ENCODE measurements at regions not wholly inside any gene's neighbourhood (a gene's known extent, or its start where the extent isn't known, plus 50 kb on each side); places are given as distances from the start of the nearest gene placed in this dataset.

DNA sequence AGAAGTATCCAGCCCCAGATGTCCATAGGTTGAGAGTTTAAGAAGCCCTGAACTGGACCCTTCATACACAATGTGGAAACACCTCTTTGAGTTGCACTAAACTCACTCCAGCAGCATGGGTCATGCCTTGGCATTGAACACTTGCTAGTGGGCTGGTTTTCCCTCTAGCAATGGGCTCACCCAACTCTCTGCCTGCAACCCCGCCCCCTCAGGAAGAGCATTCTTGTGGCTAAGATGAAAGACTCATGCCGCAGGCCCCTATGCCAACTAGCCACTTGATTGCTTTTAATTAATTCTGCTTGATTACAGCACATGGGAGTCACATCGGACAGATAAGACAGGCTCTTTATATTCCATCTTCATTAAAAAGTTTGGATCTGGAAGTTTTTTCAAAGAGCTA lies 136.5 kb upstream of the GJB5 start:
- TF ChIP-seq, protein P1, sequence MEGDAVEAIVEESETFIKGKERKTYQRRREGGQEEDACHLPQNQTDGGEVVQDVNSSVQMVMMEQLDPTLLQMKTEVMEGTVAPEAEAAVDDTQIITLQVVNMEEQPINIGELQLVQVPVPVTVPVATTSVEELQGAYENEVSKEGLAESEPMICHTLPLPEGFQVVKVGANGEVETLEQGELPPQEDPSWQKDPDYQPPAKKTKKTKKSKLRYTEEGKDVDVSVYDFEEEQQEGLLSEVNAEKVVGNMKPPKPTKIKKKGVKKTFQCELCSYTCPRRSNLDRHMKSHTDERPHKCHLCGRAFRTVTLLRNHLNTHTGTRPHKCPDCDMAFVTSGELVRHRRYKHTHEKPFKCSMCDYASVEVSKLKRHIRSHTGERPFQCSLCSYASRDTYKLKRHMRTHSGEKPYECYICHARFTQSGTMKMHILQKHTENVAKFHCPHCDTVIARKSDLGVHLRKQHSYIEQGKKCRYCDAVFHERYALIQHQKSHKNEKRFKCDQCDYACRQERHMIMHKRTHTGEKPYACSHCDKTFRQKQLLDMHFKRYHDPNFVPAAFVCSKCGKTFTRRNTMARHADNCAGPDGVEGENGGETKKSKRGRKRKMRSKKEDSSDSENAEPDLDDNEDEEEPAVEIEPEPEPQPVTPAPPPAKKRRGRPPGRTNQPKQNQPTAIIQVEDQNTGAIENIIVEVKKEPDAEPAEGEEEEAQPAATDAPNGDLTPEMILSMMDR (IDR thresholded peaks at IDR 0.05; ENCODE audit: low read depth, low read length): no peak
- Histone ChIP-seq H3K36me3 (no peaks in the 10 kb centered on the region), H3K9me3 (no peaks in the 10 kb centered on the region), H3K27me3 (no peaks in the 10 kb centered on the region), H3K4me1 (no peaks in the 10 kb centered on the region), H3K4me3 (ENCODE audit: low read depth, low read length) (no peak overlapping the region)
- no peak for DNase-seq

DNA sequence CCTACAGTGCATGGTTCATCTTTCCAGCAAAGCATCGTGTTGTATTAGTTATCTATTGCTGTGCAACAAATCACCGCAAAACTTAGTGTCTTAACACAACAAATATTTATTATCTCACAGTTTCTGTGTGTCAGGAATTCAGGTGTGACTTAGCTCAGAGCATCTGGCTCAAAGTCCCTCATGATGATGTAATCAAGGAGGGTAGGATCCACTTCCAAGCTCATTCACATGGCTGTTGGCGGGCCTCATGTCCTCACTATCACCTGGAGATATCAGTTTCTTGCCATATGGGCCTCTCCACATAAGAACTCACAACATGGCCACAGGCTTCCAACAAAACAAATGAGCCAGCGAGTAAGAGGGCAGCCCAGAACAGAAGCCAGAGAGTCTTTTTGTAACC lies 135.6 kb upstream of the GJB5 start:
- H3K27me3 ChIP-seq: no peaks in the 10 kb centered on the region
- TF ChIP-seq, protein P1 (IDR thresholded peaks at IDR 0.05; ENCODE audit: low read depth, low read length): no peak
- no peaks in the 10 kb centered on the region for H3K4me1 ChIP-seq

DNA sequence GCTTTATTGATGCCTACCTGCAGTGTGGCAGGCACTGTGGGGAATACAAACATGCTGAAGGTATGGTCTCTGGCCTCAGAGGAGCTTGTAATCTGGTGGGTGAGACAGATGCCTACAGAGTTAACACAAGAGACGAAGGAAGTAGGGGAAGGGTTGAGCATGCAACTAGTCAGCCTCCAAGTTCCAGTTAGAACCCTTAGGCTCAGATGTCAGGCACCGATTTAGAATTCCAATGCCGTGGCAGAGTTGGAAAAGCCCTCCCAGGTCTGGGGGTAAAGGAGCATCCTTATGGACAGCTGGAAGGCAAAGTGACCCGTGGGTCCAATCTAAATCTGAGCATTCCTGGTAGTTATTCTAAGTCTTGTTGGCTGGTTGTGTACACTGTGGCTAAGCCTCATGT lies 132.9 kb upstream of the GJB5 start:
- DNase-seq: no peak
- Histone ChIP-seq H3K36me3 (no peaks in the 10 kb centered on the region), H3K9me3 (no peaks in the 10 kb centered on the region), H3K4me3 (ENCODE audit: low read depth, low read length) (no peak overlapping the region), H3K27me3 (no peaks in the 10 kb centered on the region), H3K4me1 (no peaks in the 10 kb centered on the region)
- TF ChIP-seq, protein P1 (IDR thresholded peaks at IDR 0.05; ENCODE audit: low read depth, low read length): no peak

More for the DNA sequence above, 135.6 kb upstream of the GJB5 start:
- H3K9me3 ChIP-seq: no peaks in the 10 kb centered on the region
- H3K4me3 ChIP-seq (ENCODE audit: low read depth, low read length): no peak overlapping the region
- DNase-seq: no peak
- H3K36me3 ChIP-seq: no peaks in the 10 kb centered on the region

DNA sequence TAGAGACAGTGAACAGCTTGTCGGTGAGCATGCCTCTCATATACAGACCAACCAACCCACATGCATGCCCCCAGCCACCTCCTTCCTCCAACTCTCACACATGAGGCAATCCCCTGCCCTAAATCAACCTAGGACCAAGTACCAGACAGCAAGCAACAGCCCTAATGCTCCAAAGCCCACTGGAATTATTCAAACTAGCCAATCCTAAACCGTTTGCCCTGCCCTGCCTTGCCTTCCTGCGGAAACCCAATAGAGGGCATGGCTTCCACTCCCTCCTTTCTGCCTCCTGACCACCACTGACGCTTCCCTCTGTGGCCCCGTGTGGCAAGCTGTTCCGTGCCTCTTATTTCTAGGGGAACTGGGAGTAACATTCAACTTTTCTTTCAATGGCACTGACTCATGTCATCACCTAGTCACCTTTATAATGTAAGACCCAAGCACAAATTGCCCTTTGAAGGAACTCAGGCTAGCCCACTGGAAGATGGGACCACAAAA lies 129.3 kb upstream of the GJB5 start:
- Histone ChIP-seq H3K4me1 (no peaks in the 10 kb centered on the region), H3K27me3 (no peaks in the 10 kb centered on the region)
- TF ChIP-seq, protein P1 (IDR thresholded peaks at IDR 0.05; ENCODE audit: low read depth, low read length): no peak

DNA sequence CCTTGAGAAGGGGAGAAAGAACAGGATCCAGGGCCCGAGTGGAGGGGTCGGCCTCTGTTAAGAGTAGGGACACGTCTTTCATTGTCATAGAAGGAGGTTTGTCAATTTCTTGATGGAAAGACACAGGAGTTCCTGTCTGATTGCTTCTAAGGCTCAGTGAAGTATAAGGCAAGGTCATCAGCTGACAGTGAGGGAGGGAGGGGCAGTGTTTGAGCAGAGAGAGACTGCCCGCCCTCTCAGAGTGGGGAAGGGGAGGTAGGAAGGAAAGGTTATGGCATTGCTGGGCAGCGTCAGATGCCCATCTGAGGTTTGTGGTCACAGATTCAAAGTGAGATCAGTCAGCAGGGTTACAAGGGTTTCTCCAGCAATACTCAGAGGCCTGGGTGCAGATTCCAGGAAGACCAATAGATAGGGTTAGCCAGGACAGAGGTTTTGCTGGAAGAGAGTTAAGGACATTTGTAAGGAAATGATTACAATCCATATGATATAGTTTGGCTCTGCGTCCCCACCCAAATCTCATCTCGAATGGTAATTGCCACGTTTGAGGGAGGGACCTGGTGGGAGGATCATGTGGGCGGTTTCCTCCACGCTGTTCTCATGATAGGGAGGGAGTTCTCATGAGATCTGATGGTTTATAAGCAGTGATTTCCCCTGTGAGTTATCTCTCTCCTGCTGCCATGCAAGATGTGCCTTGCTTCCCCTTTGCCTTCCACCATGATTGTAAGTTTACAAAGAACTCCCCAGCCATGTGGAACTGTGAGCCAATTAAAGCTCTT lies 127.2 kb upstream of the GJB5 start:
- no peak overlapping the region for H3K4me3 ChIP-seq (ENCODE audit: low read depth, low read length)
- H3K27me3 ChIP-seq: no peaks in the 10 kb centered on the region
- no peaks in the 10 kb centered on the region for H3K4me1 ChIP-seq
- H3K36me3 ChIP-seq: no peaks in the 10 kb centered on the region
- H3K9me3 ChIP-seq: no peaks in the 10 kb centered on the region
- TF ChIP-seq, protein P1 (IDR thresholded peaks at IDR 0.05; ENCODE audit: low read depth, low read length): no peak
- no peak for DNase-seq

More for the DNA sequence above, 129.3 kb upstream of the GJB5 start:
- Histone ChIP-seq H3K9me3 (no peaks in the 10 kb centered on the region), H3K36me3 (no peaks in the 10 kb centered on the region), H3K4me3 (ENCODE audit: low read depth, low read length) (no peak overlapping the region)
- DNase-seq: no peak

DNA sequence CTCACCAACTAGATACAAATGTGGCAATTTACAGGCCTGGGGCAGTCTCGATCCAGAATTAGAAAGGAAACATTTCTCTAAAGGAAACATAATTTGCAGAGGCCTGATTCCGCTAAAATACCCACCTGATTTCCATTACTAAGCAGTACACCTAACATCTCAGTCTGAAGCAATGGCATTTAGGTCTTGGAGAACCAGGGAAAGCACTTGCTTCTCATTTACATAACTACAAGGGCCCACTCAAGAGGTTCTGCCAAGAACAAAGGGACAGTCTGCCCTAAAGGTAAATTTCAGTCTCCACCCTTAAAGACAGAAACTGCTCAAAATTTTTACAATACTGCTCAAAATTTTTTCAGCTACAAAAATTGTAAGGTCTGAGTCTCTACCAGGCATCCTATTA lies 123.7 kb upstream of the GJB5 start:
- Histone ChIP-seq H3K36me3 (no peaks in the 10 kb centered on the region), H3K9me3 (no peaks in the 10 kb centered on the region), H3K27me3 (no peaks in the 10 kb centered on the region), H3K4me3 (ENCODE audit: low read depth, low read length) (no peak overlapping the region), H3K4me1 (no peaks in the 10 kb centered on the region)
- DNase-seq: no peak
- TF ChIP-seq, protein P1 (IDR thresholded peaks at IDR 0.05; ENCODE audit: low read depth, low read length): no peak

All from BE2C (cell line).